Adipocyte (in vitro differentiated cells): ENCODE measurements at regions not wholly inside any gene's neighbourhood (a gene's known extent, or its start where the extent isn't known, plus 50 kb on each side); places are given as distances from the start of the nearest gene placed in this dataset.

Experiments
- DNase-seq: peaks from one replicate; pipeline ENCODE4 v3.0.0-alpha.2; 2015; ENCODE audit warnings: low read depth
- H3K27me3 ChIP-seq: replicated peaks from 2 replicates; pipeline ENCODE4 v1.7.0; 2013; ENCODE audit warnings: mild to moderate bottlenecking, low read length, moderate library complexity; ENCODE audit not compliant: control insufficient read depth, insufficient read depth
- H3K36me3 ChIP-seq: 2 replicates; pipeline ENCODE4 v1.7.0; 2013; ENCODE audit warnings: low read length, mild to moderate bottlenecking, moderate library complexity; ENCODE audit not compliant: control insufficient read depth, insufficient read depth, severe bottlenecking
- H3K4me1 ChIP-seq: 2 replicates; pipeline ENCODE4 v1.7.0; 2013; ENCODE audit warnings: mild to moderate bottlenecking, low read length, moderate library complexity; ENCODE audit not compliant: control insufficient read depth, insufficient read depth
- H3K4me3 ChIP-seq: 2 replicates; pipeline ENCODE4 v1.7.0; 2013; ENCODE audit warnings: mild to moderate bottlenecking, low read length, moderate library complexity
- H3K9ac ChIP-seq: 2 replicates; pipeline ENCODE4 v1.7.0; 2013; ENCODE audit warnings: mild to moderate bottlenecking, low read length, moderate library complexity
- H3K9me3 ChIP-seq: 2 replicates; pipeline ENCODE4 v1.7.0; 2013; ENCODE audit warnings: mild to moderate bottlenecking, low read length, moderate library complexity; ENCODE audit not compliant: control insufficient read depth

DNA sequence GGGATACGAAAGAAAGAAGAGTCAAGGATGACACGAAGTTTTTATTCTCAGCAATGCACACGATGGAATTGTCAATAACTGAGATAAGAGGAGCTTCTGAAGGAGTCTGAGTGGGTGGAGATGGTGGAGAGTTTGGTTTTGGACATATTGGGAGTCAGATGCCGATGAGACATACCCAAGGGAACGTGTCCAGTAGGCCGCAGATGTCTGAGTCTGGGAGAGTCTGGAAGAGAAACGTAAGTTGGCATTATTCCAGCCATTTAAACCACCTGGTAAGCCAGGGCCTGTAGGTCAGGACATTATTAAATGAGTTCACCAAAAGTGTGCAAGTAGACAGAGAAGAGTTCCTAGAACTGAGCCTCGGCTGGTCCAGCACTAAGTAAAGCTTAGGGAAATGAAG lies 478.3 kb upstream of the CDH5 start:
- Histone ChIP-seq H3K4me3 (no peak overlapping the region), H3K4me1 (no peaks in the 10 kb centered on the region), H3K36me3 (no peaks in the 10 kb centered on the region), H3K27me3 (no peaks in the 10 kb centered on the region), H3K9ac (no peak overlapping the region), H3K9me3 (no peaks in the 10 kb centered on the region)
- DNase-seq = no peak

DNA sequence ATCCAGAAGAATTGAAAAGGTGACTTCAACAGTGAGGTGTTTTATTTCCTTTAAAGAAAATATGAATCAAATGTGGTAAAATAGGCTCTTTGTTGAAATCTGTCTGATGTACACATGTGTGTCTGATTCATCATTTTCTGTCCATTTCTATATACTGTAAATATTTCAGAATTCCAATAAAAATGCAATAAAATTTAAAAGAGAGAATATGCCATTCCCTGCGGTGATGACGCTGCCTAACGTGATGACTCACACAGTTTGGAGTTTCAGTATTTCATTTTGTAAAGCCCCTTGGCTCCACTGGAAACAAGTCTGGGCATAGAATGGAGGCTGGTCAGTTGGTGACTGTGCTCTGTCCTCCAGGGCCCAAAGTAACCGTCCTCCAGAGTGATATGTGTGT lies 482.5 kb upstream of the CDH5 start:
- H3K36me3 ChIP-seq = no peaks in the 10 kb centered on the region
- H3K4me1 ChIP-seq = no peaks in the 10 kb centered on the region
- H3K9ac ChIP-seq = no peak overlapping the region
- H3K4me3 ChIP-seq = no peak overlapping the region
- no peak for DNase-seq
- no peaks in the 10 kb centered on the region for H3K27me3 ChIP-seq
- no peaks in the 10 kb centered on the region for H3K9me3 ChIP-seq

DNA sequence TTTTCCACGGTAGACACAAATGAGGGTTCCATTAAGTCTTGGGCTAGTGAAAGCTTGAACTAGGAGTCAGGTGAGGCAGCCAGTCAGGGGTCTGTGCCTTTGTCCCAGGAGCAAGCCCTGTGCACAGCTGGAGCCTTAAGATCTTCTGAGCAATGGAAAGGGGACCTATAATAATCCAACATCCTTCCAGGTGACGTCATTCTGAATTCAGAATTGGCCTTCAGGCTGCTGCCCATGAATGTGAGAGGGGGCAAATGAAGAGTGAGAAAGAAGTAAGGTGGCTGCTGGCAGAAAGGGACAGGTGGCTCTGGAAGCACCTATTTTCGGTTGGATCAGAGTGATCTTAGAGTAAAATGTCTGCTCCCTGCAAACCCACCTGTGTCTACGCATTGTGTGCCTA lies 488.1 kb upstream of the CDH5 start:
- H3K9ac ChIP-seq = no peak overlapping the region
- no peaks in the 10 kb centered on the region for H3K4me1 ChIP-seq
- H3K9me3 ChIP-seq = no peaks in the 10 kb centered on the region
- no peaks in the 10 kb centered on the region for H3K36me3 ChIP-seq
- no peaks in the 10 kb centered on the region for H3K27me3 ChIP-seq
- no peak overlapping the region for H3K4me3 ChIP-seq
- DNase-seq = no peak

DNA sequence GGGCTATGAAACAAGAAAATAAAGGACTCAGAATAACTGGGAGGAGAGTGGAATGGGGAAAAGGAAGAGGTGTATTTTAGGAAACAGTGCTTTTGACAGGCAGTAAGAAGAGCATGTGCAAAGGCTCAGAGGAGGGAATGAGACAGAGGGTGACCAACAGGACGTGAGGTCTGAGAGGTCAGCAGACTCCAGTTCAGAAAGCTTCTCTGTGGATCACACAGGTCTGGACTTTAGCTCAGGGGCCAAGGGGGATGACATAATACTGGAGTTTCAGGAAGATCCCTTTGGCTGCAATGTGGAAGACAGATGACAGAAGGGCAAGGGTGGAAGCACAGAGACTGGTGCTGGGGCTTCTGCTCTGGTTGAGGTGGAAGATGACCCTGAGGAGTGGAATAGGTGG lies 489.9 kb upstream of the CDH5 start:
- no peak for DNase-seq
- Histone ChIP-seq H3K4me1 (no peaks in the 10 kb centered on the region), H3K27me3 (no peaks in the 10 kb centered on the region), H3K9me3 (no peaks in the 10 kb centered on the region), H3K36me3 (no peaks in the 10 kb centered on the region), H3K9ac (no peak overlapping the region), H3K4me3 (no peak overlapping the region)

DNA sequence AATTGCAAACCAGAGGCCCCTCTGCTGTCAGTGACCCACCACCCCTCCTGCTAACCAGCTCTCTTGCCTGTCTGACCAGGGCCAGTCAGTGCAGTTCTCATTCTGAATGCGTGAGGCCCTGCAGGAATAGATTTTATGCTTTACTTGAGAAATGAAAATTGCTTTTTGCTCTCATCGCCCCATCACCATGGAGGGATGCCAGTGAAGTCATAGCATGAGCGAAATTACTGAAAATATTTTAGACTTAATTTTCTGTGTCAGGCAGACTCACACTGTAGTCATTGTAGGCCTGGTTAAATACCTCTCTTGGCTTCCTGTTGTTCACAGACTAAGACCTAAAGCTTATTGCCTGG lies 490.5 kb upstream of the CDH5 start:
- H3K9me3 ChIP-seq = no peaks in the 10 kb centered on the region
- H3K36me3 ChIP-seq = no peaks in the 10 kb centered on the region
- no peak for DNase-seq

DNA sequence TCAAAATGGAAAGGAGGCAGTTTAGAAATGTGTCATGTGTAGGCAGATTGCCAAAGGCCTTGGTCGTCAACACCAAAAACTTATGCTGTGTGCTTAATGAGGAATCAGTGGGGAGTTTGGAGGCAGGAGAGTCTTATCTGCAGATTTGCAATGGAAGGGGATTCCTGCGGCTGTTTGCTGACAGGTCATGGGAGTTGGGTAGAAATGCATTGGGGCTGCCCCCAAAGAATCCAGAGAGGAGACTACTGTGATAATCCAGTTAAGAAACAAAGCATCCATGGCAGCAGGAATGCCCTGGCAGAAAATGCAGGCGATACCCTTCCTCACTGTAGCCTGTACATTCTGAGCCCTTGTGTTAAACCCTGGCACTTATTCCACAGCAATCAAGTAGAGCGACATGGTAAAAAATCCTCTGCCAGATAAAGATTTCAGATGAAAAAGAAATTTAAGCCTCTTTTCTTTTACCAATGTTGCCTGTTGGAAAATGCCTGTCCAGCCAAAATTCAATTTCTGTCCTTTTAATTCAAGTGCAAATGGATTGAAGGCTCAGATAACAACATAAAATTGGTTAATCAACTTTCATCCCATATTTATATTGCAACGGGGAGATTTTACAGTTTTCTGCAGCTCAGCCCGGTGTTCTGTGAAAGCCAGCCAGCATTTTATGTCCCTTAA lies 491.0 kb upstream of the CDH5 start:
- H3K9ac ChIP-seq = no peak overlapping the region
- H3K4me3 ChIP-seq = no peak overlapping the region
- H3K27me3 ChIP-seq = no peaks in the 10 kb centered on the region
- DNase-seq = no peak
- H3K4me1 ChIP-seq = no peaks in the 10 kb centered on the region
- no peaks in the 10 kb centered on the region for H3K9me3 ChIP-seq
- no peaks in the 10 kb centered on the region for H3K36me3 ChIP-seq

More for the DNA sequence above, 490.5 kb upstream of the CDH5 start:
- H3K27me3 ChIP-seq = no peaks in the 10 kb centered on the region
- H3K4me1 ChIP-seq = no peaks in the 10 kb centered on the region
- H3K4me3 ChIP-seq = no peak overlapping the region
- H3K9ac ChIP-seq = no peak overlapping the region

DNA sequence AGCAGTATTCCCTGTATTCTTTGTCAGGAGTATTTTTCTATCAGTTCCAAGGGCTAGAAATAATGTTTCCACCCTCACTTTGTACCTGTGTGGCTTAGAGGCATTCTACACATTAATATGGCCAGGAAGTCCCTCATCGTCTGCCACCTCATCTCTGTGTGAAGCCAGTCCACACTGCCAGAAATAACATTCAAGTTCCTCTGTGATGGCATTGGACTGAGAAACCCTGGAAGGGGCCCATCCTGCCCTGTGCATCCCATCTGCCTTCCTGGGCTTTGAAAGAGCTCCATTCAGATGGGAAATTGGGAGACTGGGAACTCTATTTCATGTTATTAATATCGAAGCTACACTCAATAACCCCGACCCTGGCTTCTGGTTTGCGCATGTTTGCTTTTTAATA lies 497.2 kb upstream of the CDH5 start:
- H3K4me3 ChIP-seq = no peak overlapping the region
- peaks cover 8% of the 10 kb centered on the region for H3K27me3 ChIP-seq
- no peaks in the 10 kb centered on the region for H3K9me3 ChIP-seq
- H3K36me3 ChIP-seq = no peaks in the 10 kb centered on the region
- no peaks in the 10 kb centered on the region for H3K4me1 ChIP-seq
- no peak for DNase-seq
- H3K9ac ChIP-seq = no peak overlapping the region

DNA sequence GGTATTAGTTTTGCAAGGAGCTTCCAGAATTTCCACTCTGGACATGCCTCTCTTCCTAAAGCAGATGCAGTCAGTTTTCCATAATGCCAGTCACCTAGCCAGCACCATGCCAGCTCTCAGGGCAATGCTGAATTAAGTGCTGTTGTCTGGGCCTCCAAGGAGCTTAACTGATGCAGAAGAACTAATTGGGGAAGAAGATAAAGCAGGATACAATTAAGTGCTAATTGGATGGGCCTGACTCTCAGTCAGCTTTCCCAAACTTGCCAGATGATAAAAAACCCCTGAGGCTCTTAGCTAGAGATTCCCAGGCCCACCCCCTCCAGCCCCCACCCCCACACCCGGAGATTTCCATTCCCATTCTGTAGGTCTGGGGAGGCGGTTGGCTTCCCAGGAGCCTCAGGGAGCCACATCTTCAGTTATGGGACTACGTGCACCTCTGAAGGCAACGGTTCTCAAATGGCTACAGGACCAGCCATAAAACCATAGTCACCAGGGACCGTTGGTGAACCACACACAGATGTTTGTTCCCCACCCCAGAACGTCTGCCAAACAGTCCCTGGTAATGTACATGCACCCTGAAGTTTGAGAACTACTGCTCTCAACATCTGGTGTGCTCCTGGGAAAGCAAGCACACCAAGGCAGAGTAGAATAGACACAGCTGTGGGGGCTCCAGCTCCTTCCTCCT lies 499.1 kb upstream of the CDH5 start:
- H3K4me3 ChIP-seq = no peak overlapping the region

DNA sequence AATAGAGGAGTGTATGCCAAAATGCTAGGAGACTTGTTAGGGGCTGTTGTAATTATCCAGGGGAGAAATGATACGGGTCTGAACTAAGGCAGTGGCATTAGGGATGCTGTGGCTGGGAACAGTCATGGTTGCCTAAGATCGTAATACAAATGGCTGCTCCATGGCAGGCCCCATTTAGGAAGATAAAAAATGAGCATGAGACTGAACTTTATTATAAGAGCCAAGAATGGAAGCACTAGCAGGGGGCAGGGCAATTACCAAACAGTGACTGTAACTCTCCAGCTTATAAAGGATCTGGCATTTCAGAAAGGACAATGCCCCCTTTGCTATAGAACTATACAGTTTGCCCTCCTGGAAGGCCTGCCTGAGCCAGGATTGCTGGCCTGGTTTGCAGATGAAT lies 503.3 kb upstream of the CDH5 start:
- Histone ChIP-seq H3K9me3 (no peaks in the 10 kb centered on the region), H3K9ac (no peak overlapping the region), H3K27me3 (no peaks in the 10 kb centered on the region), H3K4me1 (no peaks in the 10 kb centered on the region), H3K36me3 (no peaks in the 10 kb centered on the region), H3K4me3 (no peak overlapping the region)
- no peak for DNase-seq

More for the DNA sequence above, 499.1 kb upstream of the CDH5 start:
- H3K4me1 ChIP-seq = no peaks in the 10 kb centered on the region
- H3K9me3 ChIP-seq = no peaks in the 10 kb centered on the region
- H3K27me3 ChIP-seq = peaks cover 8% of the 10 kb centered on the region
- DNase-seq = no peak
- no peaks in the 10 kb centered on the region for H3K36me3 ChIP-seq
- no peak overlapping the region for H3K9ac ChIP-seq

DNA sequence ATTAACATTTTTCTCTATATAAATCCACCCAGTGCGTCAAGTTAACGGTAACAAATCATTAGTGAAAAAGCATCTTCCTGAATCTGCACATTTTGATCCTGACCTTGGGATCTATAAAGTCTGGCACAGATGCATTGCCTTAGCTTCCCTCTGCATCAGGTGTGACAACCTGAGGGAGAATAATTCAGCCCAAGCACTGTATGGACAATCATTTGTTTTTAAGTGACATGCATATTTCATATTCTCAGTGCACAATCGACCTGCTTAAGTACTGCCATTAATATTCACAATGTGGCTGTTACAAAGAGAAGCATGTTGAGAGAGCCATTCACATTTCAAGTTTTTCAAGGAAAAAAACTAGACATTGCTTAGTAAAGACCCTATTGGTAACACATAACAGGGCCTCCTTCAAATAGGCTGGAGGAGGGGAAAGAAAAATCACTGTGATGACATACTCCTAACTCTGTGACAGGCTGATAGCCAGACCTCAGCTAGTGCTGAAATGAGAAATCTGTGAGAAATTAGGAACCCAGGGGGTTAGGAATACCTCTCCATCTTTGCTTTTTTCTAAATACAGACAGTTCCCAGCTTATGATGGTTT lies 505.3 kb upstream of the CDH5 start:
- H3K36me3 ChIP-seq = no peaks in the 10 kb centered on the region
- H3K9ac ChIP-seq = no peak overlapping the region
- no peaks in the 10 kb centered on the region for H3K9me3 ChIP-seq
- H3K27me3 ChIP-seq = no peaks in the 10 kb centered on the region
- H3K4me1 ChIP-seq = no peaks in the 10 kb centered on the region
- H3K4me3 ChIP-seq = no peak overlapping the region
- no peak for DNase-seq

DNA sequence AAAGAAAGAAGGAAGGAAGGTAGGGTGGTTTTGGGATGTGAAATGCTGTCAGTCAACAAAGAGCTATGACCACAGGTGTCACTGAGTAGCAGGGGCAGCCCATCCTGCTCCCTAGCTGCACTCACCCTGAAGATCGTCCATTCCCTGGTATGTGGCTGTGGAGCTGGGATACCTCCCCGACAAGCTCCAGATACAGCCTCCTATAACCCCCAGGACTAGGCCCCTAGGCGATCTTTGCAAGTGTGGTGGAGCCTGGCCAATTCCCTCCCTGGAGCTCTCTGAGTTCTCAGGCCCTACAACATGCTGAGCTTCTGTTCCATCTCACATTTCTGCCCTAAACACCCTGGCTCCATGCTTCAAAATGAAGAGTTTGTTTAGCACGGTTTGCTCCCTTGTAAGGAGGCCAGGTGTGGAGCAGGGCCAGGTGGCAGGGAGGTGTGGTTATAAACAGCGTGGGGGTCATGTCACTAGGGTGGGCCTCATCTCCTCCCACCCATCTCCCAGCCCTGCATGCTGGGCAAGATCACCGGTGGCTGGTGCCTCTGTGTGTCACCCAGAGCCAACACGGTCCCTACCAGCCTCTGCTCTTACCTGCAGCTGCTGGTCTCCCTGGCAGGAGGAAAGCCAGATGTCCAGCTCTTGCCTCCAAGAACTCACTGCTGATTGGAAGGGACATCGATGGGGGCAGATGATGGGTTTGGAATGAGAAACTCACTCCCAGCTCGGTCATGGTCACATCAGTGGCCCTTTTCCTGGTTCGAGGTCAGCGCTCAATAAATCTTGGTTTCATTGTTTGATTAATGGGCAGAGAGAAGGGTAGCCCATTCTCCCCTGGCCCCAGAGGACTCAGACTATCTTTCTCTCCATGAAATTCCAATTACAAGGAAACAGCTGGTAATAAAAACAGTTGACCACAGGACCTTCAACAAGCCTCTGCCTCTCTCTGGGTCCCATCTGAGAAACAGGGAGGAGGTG lies 511.0 kb upstream of the CDH5 start:
- no peak overlapping the region for H3K9ac ChIP-seq
- H3K36me3 ChIP-seq = no peaks in the 10 kb centered on the region
- no peaks in the 10 kb centered on the region for H3K27me3 ChIP-seq
- peaks cover 17% of the 10 kb centered on the region for H3K9me3 ChIP-seq
- H3K4me1 ChIP-seq = no peaks in the 10 kb centered on the region
- DNase-seq = no peak
- no peak overlapping the region for H3K4me3 ChIP-seq
